Middle frontal gyrus (tissue), 1 donor: ENCODE measurements at regions not wholly inside any gene's neighbourhood (a gene's known extent, or its start where the extent isn't known, plus 50 kb on each side); places are given as distances from the start of the nearest gene placed in this dataset.

Experiments
- DNase-seq: peaks from one replicate; pipeline ENCODE4 v3.0.0-alpha.2; 2015; ENCODE audit warnings: low spot score; ENCODE audit errors: extremely low spot score

- DNase-seq: no peak
Measured at GRCh38 chr2:221836095-221836494, 264.0 kb upstream of the EPHA4 start.

DNA sequence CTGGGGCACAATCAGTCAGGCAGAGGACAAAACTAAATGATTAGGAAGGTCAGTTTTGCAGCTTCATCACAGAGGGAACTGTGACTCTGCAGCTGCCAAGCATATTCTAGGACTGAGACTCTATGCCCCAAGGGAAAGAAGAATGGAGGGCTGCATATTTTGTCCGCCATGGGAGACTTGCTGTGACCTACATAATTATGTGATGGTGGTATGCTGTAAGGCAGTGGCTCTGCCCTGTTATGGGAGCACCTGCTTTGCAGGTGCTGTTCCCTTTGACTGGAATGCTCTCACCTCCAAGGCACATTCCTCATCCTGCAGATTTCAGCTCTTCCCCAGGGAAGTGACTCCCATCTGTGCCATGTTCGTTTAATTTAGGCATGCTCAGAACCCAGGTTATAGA, 261.9 kb upstream of the EPHA4 start:
- DNase-seq: no peak

DNA sequence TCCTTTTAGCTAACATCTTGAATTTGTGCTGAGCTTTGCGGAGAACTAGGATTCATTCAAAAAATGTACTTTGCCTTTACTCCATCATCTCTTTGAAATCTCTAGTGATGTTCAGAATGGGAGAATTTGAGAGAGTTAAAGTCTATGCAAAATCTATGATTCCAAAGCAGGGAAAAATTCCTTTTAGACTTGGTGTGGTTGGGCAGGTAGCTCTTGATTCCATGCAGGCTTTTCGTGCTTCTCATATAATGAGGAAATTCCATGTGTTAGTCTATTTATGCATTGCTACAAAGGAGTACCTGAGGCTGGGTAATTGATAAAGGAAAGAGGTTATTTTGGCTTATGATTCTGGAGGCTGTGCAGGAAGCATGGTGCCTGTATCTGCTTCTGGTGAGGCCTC, 258.9 kb upstream of the EPHA4 start:
- no peak for DNase-seq

DNA sequence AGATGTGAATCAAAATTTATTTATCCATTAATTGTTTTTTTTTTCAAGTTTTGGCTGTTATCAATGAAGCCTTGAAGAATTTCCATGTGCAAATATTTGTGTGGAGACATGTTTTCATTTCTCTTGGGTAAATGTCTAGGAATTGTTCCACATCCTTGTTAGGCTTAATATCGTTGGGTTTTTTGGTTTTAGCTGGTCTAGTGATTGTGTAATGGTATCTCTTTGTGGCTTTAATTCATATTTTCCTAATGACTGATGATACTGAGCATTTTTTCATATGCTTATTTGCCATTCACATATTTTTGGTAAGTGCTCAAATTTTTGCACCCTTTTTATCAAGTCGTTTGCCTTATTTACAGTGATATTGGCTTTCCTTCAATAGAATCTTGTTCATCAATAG, 250.3 kb upstream of the EPHA4 start:
- DNase-seq: no peak

DNA sequence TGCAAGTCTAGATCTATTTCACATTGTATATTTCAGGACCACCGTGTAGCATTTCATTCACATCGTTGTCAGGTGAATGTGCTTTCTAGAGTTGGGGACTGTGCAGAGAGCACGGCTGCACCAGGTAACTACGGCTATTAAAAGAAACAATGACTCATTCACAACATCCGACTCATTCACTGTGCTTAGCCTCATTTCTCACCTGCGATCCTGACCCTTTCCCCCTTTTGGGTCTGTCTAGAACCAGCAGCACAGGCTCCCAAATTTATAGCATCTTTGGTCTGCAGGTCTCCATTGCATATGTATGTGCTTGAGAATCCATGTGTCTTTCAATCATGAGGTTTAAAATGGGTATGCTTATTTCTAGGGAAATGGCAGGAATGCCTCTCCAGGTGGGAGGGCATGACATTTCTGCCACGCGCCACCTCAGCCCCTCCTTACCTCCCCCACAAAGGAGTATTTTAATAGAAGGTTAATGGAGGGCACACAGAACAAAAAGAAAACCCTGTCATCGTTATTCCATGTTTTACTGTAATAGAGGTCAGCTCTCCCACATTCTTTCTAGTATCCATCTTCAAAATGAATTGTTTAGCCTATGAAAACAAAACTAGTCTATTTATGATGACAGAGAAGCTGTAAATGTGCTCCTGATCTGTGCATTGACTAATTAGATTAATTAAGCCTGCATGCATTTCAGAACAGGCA, 246.7 kb upstream of the EPHA4 start:
- DNase-seq: no peak

DNA sequence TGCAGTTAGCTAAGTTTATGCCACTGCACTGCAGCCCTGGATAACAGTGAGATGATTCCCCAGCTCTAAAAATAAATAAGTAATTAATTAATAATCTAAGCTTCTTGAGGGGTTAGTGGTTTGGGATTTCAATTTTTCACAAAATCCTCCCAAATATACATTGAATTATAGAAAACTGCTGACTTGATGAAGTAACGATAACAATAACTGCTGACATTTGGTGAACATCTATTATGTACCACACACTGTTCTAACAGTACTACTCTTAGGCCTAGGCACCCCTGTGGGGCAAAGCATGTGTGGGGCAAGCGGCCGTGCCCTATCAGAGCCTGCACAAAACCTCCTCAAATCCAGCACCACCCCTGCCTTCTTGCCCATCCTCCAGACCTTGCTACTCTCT, 245.8 kb upstream of the EPHA4 start:
- DNase-seq: no peak

GRCh38 chr2:221817052-221817451, 244.9 kb upstream of the EPHA4 start:
- no peak for DNase-seq

GRCh38 chr2:221816566-221816965, 244.5 kb upstream of the EPHA4 start:
- DNase-seq: no peak

GRCh38 chr2:221810650-221811049, 238.5 kb upstream of the EPHA4 start:
- no peak for DNase-seq

- DNase-seq: no peak
Measured at GRCh38 chr2:221810245-221810644, 238.1 kb upstream of the EPHA4 start.

DNA sequence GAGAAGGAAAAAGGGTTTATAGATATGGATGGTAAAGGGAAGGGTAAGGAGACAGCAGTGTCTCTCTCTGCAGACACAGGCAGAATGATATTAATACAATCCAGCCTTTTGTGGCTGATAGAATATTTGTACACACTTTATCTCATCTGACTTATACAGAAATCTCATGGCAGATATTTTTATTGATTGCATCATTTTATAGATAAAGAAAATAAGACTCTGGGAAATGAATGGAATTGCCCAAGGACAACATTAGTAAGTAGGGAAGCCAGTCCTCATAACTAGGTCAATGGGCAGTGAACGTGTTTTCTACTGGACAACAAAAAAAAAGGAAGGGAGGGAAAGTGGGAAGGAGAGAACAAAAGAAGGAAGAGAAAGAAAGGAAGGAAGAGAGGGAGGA, 236.4 kb upstream of the EPHA4 start:
- no peak for DNase-seq

DNA sequence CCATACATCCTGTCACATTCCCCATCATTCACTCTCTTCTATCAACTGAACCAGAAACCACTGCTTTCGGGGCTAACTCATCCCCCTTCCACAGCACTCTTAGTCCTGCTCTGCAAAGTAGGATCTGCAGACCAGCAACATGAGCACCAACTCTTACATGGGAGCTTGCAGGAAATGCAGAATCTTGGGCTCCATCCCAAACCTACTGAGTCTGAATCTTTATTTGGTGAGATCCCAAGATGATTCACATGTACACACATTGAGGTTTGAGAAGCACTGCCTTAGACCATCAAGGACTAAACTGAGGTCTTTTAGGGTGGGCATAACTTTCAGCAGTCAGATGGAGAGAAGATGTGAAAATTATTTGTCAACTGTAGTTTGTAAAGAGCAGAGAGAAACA, 235.6 kb upstream of the EPHA4 start:
- DNase-seq: no peak

GRCh38 chr2:221802089-221802488, 230.0 kb upstream of the EPHA4 start:
- no peak for DNase-seq

GRCh38 chr2:221792971-221793521, 220.9 kb upstream of the EPHA4 start:
- DNase-seq: no peak

GRCh38 chr2:221791844-221792243, 219.7 kb upstream of the EPHA4 start:
- no peak for DNase-seq

DNA sequence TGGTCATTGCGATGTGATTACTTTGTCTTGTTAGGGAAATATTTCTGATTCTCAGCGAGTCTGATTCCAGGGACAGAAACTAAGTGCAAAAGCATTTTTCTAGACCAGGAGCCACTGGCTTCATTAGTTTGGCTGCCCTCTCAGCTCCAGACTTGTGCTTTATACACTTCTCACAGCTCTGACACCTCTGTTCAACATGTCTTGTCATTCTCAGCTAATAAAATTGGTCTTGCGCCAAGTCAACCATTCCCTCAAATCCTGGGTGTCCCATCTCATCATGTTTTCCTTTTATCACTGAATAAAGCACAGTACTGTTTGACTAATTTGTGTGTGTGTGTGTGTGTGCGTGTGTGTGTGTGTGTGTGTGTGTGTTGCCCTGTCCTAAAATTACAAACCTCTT, 215.5 kb upstream of the EPHA4 start:
- no peak for DNase-seq

DNA sequence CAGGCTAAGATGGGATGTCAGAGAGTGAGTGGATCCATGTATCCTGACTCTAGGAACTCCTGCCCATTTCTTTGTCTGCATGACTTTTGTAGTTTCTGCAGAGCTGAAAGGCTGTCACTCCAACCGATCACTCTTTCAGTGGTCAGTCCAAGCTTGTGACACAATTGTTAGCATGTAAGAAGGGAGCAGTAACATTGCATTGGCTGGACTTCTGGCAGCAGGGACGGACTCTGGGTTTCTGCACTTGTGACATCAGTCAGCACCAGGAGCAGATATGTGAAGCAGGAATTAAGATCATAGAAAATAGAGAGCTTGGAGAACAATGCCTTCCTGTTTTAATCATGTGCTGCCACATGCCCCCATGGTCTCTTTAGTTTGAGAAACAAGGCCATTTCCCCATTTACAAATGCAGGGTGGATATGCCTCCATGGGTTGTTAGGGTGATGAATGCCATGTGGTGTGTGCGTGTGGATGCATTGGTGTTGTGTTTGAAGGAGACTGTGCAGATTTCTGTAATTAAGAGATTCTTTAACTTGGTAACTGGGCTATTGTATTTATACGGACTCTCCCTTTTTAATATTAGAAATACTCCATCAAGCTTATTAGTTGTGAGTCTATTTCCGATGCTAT, 214.3 kb upstream of the EPHA4 start:
- no peak for DNase-seq

DNA sequence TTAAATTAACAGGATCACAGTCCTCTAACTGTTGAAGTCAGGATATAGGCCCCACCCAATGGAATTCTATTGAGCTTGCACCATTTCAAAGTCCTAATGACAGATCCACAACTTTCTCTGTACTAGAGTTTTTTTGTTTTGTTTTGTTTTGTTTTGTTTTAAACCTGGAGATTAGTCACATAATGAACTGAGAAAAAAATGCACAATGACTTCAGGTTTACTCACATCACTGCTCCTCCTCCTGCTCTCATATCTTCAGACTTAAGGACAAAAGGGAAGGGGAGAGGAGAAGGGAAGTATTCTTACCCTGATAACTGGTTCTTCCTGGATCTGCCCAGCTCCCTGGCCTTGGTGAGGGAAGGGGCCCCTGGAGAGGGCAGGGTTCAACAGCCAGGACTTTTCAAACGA, 208.2 kb upstream of the EPHA4 start:
- no peak for DNase-seq

DNA sequence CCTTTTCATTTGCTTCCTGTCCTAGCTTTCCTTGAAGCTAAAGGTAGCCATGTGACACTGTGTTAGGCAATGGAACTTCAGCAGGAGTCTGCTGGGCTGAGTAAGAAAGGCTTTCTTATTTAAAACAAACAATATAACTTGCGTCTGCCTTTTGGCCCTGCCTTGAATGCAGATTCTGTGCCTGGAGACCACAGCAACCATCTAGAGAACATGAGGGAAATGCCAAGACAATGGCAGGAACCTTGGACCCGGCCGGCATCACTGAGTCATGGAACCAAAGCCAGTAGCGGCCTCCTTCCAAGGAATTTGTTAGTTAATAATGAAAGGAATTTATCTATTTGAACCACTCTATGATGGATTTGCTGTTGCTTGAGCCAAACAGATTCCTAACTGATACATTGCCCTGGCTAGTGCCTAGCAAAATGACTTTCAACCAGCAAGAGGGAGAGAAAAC, 207.5 kb upstream of the EPHA4 start:
- DNase-seq: no peak

- no peak for DNase-seq
Measured at GRCh38 chr2:221778025-221778424, 205.9 kb upstream of the EPHA4 start.

- DNase-seq: no peak
Measured at GRCh38 chr2:221777119-221777518, 205.0 kb upstream of the EPHA4 start.

DNA sequence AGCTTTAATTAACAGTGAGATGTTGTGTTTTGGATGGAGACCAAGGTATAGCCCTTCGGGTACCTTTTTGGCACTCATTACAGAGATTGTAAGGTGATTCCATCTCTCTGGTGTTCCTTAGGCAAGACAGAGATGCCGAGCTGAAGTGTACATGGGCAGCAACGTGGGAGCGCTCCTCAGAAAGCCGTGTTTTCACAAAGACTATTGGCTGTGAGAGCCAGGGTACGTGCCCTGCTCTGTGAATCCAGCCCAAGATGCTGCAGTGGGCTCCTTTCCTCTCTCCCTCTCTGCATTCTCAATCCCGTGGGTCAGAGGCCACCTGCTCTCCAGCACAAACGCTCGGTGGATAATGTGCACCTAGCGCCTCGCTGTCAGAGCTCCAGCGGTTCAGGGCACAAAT, 203.0 kb upstream of the EPHA4 start:
- DNase-seq: no peak

- DNase-seq: no peak
Measured at GRCh38 chr2:221774136-221774535, 202.0 kb upstream of the EPHA4 start.
